8988T (cell line): ENCODE measurements at regions not wholly inside any gene's neighbourhood (a gene's known extent, or its start where the extent isn't known, plus 50 kb on each side); places are given as distances from the start of the nearest gene placed in this dataset.

Source experiments
- DNase-seq: peaks from one replicate; pipeline ENCODE4 v3.0.0; 2011

- no peak for DNase-seq
Observed at GRCh38 chr15:99511866-99512661, 53.7 kb upstream of the MEF2A start.

GRCh38 chr15:99514306-99514705 is 51.5 kb upstream of the MEF2A start:
- DNase-seq, result no peak
